Activated CD4-positive, alpha-beta memory T cell treated with anti-CD3 and anti-CD28 coated beads for 36 hours (primary cell): ENCODE measurements at regions not wholly inside any gene's neighbourhood (a gene's known extent, or its start where the extent isn't known, plus 50 kb on each side); places are given as distances from the start of the nearest gene placed in this dataset.
"Not testable (repeated sequence)": the region's sequence is repeated elsewhere in the genome, so short reads cannot be mapped to it uniquely, and the experiment has no call there.

Source experiments
- CTCF ChIA-PET: fragments of 350-600 bp; sonication (Branson Sonifier 250); formaldehyde crosslinking; loops from one replicate; lab custom pipeline; 2021; ENCODE audit warnings: antibody characterized with exemption, inconsistent platforms; lab: Charles Lee
- POLR2A ChIA-PET: fragments of 350-600 bp; sonication (Branson Sonifier 250); formaldehyde crosslinking; loops from one replicate; lab custom pipeline; 2021; ENCODE audit warnings: antibody characterized with exemption; lab: Charles Lee
- DNase-seq: peaks from one replicate; pipeline ENCODE4 v3.0.0-alpha.2; 2020
- H3K27ac Mint-ChIP-seq: one replicate; pipeline ENCODE4 v1.8.0; 2021; ENCODE audit warnings: mixed read lengths
- H3K27me3 Mint-ChIP-seq: one replicate; pipeline ENCODE4 v1.8.0; 2021; ENCODE audit warnings: mixed read lengths
- H3K36me3 Mint-ChIP-seq: one replicate; pipeline ENCODE4 v1.8.0; 2021; ENCODE audit warnings: mixed read lengths
- H3K4me1 Mint-ChIP-seq: one replicate; pipeline ENCODE4 v1.8.0; 2021; ENCODE audit warnings: low read depth, mixed read lengths
- H3K4me3 Mint-ChIP-seq: one replicate; pipeline ENCODE4 v1.8.0; 2021; ENCODE audit warnings: mild to moderate bottlenecking, mixed read lengths
- H3K9me3 Mint-ChIP-seq: one replicate; pipeline ENCODE4 v1.8.0; 2021; ENCODE audit warnings: mixed read lengths
- intact Hi-C: fragments of 100-400 bp; cut with micrococcal nuclease; formaldehyde crosslinking; loops from one replicate; pipeline ENCODE4 v1.15.1; 2023

GRCh38 chr4:38414410-38414809 lies 249.6 kb upstream of the KLF3 start:
- peaks cover 9% of the 10 kb centered on the region for H3K4me1 Mint-ChIP-seq
- POLR2A ChIA-PET: no interaction called here
- H3K4me3 Mint-ChIP-seq: no peak overlapping the region
- H3K36me3 Mint-ChIP-seq: no peaks in the 10 kb centered on the region
- intact Hi-C loops: no loop called here
- H3K9me3 Mint-ChIP-seq: no peaks in the 10 kb centered on the region
- CTCF ChIA-PET: no interaction called here
- DNase-seq: no peak
- no peak overlapping the region for H3K27ac Mint-ChIP-seq
- H3K27me3 Mint-ChIP-seq: peaks cover 6% of the 10 kb centered on the region

- H3K4me1 Mint-ChIP-seq: peaks cover 9% of the 10 kb centered on the region
- DNase-seq: no peak
- ChIA-PET POLR2A (no interaction called here), CTCF (no interaction called here)
- H3K9me3 Mint-ChIP-seq: peaks cover 9% of the 10 kb centered on the region
- intact Hi-C loops: no loop called here
- peaks cover 3% of the 10 kb centered on the region for H3K36me3 Mint-ChIP-seq
- no peak overlapping the region for H3K27ac Mint-ChIP-seq
- H3K27me3 Mint-ChIP-seq: no peaks in the 10 kb centered on the region
- no peak overlapping the region for H3K4me3 Mint-ChIP-seq
These were observed 248.3 kb upstream of the KLF3 start for GRCh38 chr4:38415682-38416081.

GRCh38 chr4:38416450-38417014 lies 247.5 kb upstream of the KLF3 start:
- Mint-ChIP-seq H3K9me3 (peaks cover 9% of the 10 kb centered on the region), H3K27ac (no peak overlapping the region), H3K4me3 (no peak overlapping the region), H3K27me3 (no peaks in the 10 kb centered on the region), H3K36me3 (peaks cover 3% of the 10 kb centered on the region), H3K4me1 (peaks cover 5% of the 10 kb centered on the region)
- no peak for DNase-seq
- CTCF ChIA-PET: no interaction called here
- intact Hi-C loops: no loop called here
- POLR2A ChIA-PET: no interaction called here

- H3K36me3 Mint-ChIP-seq, H3K9me3 Mint-ChIP-seq, intact Hi-C loops, POLR2A ChIA-PET, DNase-seq, H3K4me3 Mint-ChIP-seq, H3K4me1 Mint-ChIP-seq, H3K27ac Mint-ChIP-seq, H3K27me3 Mint-ChIP-seq: not testable (repeated sequence)
- CTCF ChIA-PET: interaction anchor here (0.6 kb wide), 1 partner anchor 314 kb away, joined by 3 read pairs; no protein-coding TSS in a partner anchor
These were observed 243.7 kb upstream of the KLF3 start for GRCh38 chr4:38420254-38420653.

GRCh38 chr4:38422850-38423249 lies 241.1 kb upstream of the KLF3 start:
- DNase-seq: no peak
- Mint-ChIP-seq H3K4me3 (no peak overlapping the region), H3K27ac (no peak overlapping the region), H3K27me3 (no peaks in the 10 kb centered on the region), H3K36me3 (peaks cover 3% of the 10 kb centered on the region), H3K4me1 (peaks cover 5% of the 10 kb centered on the region), H3K9me3 (peaks cover 17% of the 10 kb centered on the region)
- POLR2A ChIA-PET: no interaction called here
- CTCF ChIA-PET: no interaction called here
- intact Hi-C loops: no loop called here

- Mint-ChIP-seq H3K27me3 (no peaks in the 10 kb centered on the region), H3K4me3 (no peak overlapping the region), H3K27ac (no peak overlapping the region), H3K4me1 (peaks cover 5% of the 10 kb centered on the region), H3K9me3 (peaks cover 17% of the 10 kb centered on the region), H3K36me3 (peaks cover 3% of the 10 kb centered on the region)
- intact Hi-C loops: no loop called here
- DNase-seq: no peak
- POLR2A ChIA-PET: no interaction called here
- CTCF ChIA-PET: interaction anchor here (0.6 kb wide), 1 partner anchor 862 kb away, joined by 3 read pairs; no protein-coding TSS in a partner anchor
These were observed 239.7 kb upstream of the KLF3 start for GRCh38 chr4:38424151-38424871.

GRCh38 chr4:38426532-38426931 lies 237.5 kb upstream of the KLF3 start:
- no peaks in the 10 kb centered on the region for H3K27me3 Mint-ChIP-seq
- CTCF ChIA-PET: no interaction called here
- POLR2A ChIA-PET: no interaction called here
- H3K4me1 Mint-ChIP-seq: peaks cover 5% of the 10 kb centered on the region
- peaks cover 8% of the 10 kb centered on the region for H3K9me3 Mint-ChIP-seq
- intact Hi-C loops: no loop called here
- H3K36me3 Mint-ChIP-seq: no peaks in the 10 kb centered on the region
- DNase-seq: no peak
- H3K27ac Mint-ChIP-seq: no peak overlapping the region
- H3K4me3 Mint-ChIP-seq: no peak overlapping the region

- peaks cover 7% of the 10 kb centered on the region for H3K36me3 Mint-ChIP-seq
- ChIA-PET POLR2A (no interaction called here), CTCF (no interaction called here)
- H3K27me3 Mint-ChIP-seq: no peaks in the 10 kb centered on the region
- no peaks in the 10 kb centered on the region for H3K4me1 Mint-ChIP-seq
- DNase-seq: no peak
- H3K4me3 Mint-ChIP-seq: no peak overlapping the region
- H3K27ac Mint-ChIP-seq: no peak overlapping the region
- intact Hi-C loops: no loop called here
- peaks cover 27% of the 10 kb centered on the region for H3K9me3 Mint-ChIP-seq
These were observed 233.2 kb upstream of the KLF3 start for GRCh38 chr4:38430841-38431240.

GRCh38 chr4:38442073-38442788 lies 221.8 kb upstream of the KLF3 start:
- ChIA-PET CTCF (no interaction called here), POLR2A (no interaction called here)
- no peaks in the 10 kb centered on the region for H3K4me1 Mint-ChIP-seq
- DNase-seq: no peak
- no peaks in the 10 kb centered on the region for H3K27me3 Mint-ChIP-seq
- H3K4me3 Mint-ChIP-seq: no peak overlapping the region
- intact Hi-C loops: no loop called here
- no peak overlapping the region for H3K27ac Mint-ChIP-seq
- H3K36me3 Mint-ChIP-seq: peaks cover 11% of the 10 kb centered on the region
- peaks cover 25% of the 10 kb centered on the region for H3K9me3 Mint-ChIP-seq

GRCh38 chr4:38449506-38450174 lies 214.4 kb upstream of the KLF3 start:
- Mint-ChIP-seq H3K4me3 (no peak overlapping the region), H3K27me3 (peaks cover 6% of the 10 kb centered on the region), H3K36me3 (peaks cover 14% of the 10 kb centered on the region), H3K4me1 (peaks cover 32% of the 10 kb centered on the region), H3K9me3 (peaks cover 7% of the 10 kb centered on the region), H3K27ac (no peak overlapping the region)
- intact Hi-C loops: loop anchor here (10.0 kb wide), 1 partner anchor 115 kb away; no protein-coding TSS in a partner anchor
- no peak for DNase-seq
- ChIA-PET POLR2A (no interaction called here), CTCF (interaction anchor here (0.9 kb wide), 1 partner anchor 333 kb away, joined by 3 read pairs; the partner anchor contains the start of gene TLR10)

- Mint-ChIP-seq H3K27ac (no peak overlapping the region), H3K4me3 (no peak overlapping the region), H3K36me3 (peaks cover 12% of the 10 kb centered on the region), H3K9me3 (peaks cover 7% of the 10 kb centered on the region), H3K27me3 (peaks cover 9% of the 10 kb centered on the region), H3K4me1 (peaks cover 53% of the 10 kb centered on the region)
- ChIA-PET POLR2A (interaction anchor here (1.0 kb wide), 1 partner anchor 222 kb away, joined by 3 read pairs; no protein-coding TSS in a partner anchor), CTCF (no interaction called here)
- intact Hi-C loops: loop anchor here (10.0 kb wide), 1 partner anchor 113 kb away; no protein-coding TSS in a partner anchor
- DNase-seq: no peak
These were observed 212.0 kb upstream of the KLF3 start for GRCh38 chr4:38452009-38452408.

GRCh38 chr4:38452542-38452941 lies 211.5 kb upstream of the KLF3 start:
- ChIA-PET POLR2A (interaction anchor here (1.0 kb wide), 1 partner anchor 222 kb away, joined by 3 read pairs; no protein-coding TSS in a partner anchor), CTCF (interaction anchor here (0.6 to 2.3 kb wide), 2 partner anchors 50 to 133 kb away, joined by 4 to 7 read pairs; no protein-coding TSS in a partner anchor)
- peaks cover 9% of the 10 kb centered on the region for H3K36me3 Mint-ChIP-seq
- peaks cover 53% of the 10 kb centered on the region for H3K4me1 Mint-ChIP-seq
- peaks cover 7% of the 10 kb centered on the region for H3K9me3 Mint-ChIP-seq
- intact Hi-C loops: loop anchor here (10.0 kb wide), 1 partner anchor 112 kb away; no protein-coding TSS in a partner anchor
- DNase-seq: no peak
- H3K27me3 Mint-ChIP-seq: peaks cover 13% of the 10 kb centered on the region
- H3K4me3 Mint-ChIP-seq: no peak overlapping the region
- no peak overlapping the region for H3K27ac Mint-ChIP-seq
